GM19035 (cell line): ENCODE measurements at regions not wholly inside any gene's neighbourhood (a gene's known extent, or its start where the extent isn't known, plus 50 kb on each side); places are given as distances from the start of the nearest gene placed in this dataset.

Experiments used
- ATAC-seq: cut with Tn5 transposase; IDR thresholded peaks from one replicate; pipeline ENCODE4 v1.9.1; 2021; ENCODE audit not compliant: unreplicated experiment

GRCh38 chr14:34219661-34220377 is 242.2 kb downstream of the SPTSSA start:
- no peak for ATAC-seq

GRCh38 chr14:34218881-34219280 is 243.2 kb downstream of the SPTSSA start:
- ATAC-seq = no peak

- ATAC-seq = no peak
Observed at GRCh38 chr14:34214961-34215360, 247.1 kb downstream of the SPTSSA start.

GRCh38 chr14:34213332-34213731 is 248.7 kb downstream of the SPTSSA start:
- no peak for ATAC-seq

- no peak for ATAC-seq
Observed at GRCh38 chr14:34212172-34212929, 249.7 kb downstream of the SPTSSA start.

- ATAC-seq = no peak
Observed at GRCh38 chr14:34211732-34212131, 250.3 kb downstream of the SPTSSA start.

- ATAC-seq = no peak
Observed at GRCh38 chr14:34208532-34208931, 253.5 kb downstream of the SPTSSA start.

- no peak for ATAC-seq
Observed at GRCh38 chr14:34205799-34206198, 254.9 kb upstream of the EGLN3 start.

GRCh38 chr14:34204774-34205173 is 253.9 kb upstream of the EGLN3 start:
- ATAC-seq = no peak

GRCh38 chr14:34203251-34203722 is 252.4 kb upstream of the EGLN3 start:
- ATAC-seq = no peak

GRCh38 chr14:34201909-34202637 is 251.2 kb upstream of the EGLN3 start:
- no peak for ATAC-seq

- ATAC-seq = no peak
Observed at GRCh38 chr14:34199585-34199984, 248.7 kb upstream of the EGLN3 start.

GRCh38 chr14:34198096-34198495 is 247.2 kb upstream of the EGLN3 start:
- ATAC-seq = no peak

GRCh38 chr14:34195964-34196363 is 245.1 kb upstream of the EGLN3 start:
- no peak for ATAC-seq

GRCh38 chr14:34190717-34191116 is 239.8 kb upstream of the EGLN3 start:
- ATAC-seq = no peak

- ATAC-seq = no peak
Observed at GRCh38 chr14:34189866-34190265, 239.0 kb upstream of the EGLN3 start.

GRCh38 chr14:34187519-34188044 is 236.7 kb upstream of the EGLN3 start:
- no peak for ATAC-seq

GRCh38 chr14:34187061-34187460 is 236.2 kb upstream of the EGLN3 start:
- no peak for ATAC-seq

- no peak for ATAC-seq
Observed at GRCh38 chr14:34184126-34184525, 233.3 kb upstream of the EGLN3 start.

- no peak for ATAC-seq
Observed at GRCh38 chr14:34183478-34183877, 232.6 kb upstream of the EGLN3 start.

- no peak for ATAC-seq
Observed at GRCh38 chr14:34181338-34181737, 230.5 kb upstream of the EGLN3 start.
